IMR-90 (cell line): ENCODE measurements at regions not wholly inside any gene's neighbourhood (a gene's known extent, or its start where the extent isn't known, plus 50 kb on each side); places are given as distances from the start of the nearest gene placed in this dataset.

Experiments
- CEBPB ChIP-seq: IDR thresholded peaks from 2 replicates; pipeline ENCODE4 v1.6.1; 2012; ENCODE audit warnings: low read depth, low read length, improper control_type of control experiment
- CHD1 ChIP-seq: IDR thresholded peaks from 2 replicates; pipeline ENCODE4 v1.6.1; 2012; ENCODE audit warnings: low read depth, low read length, improper control_type of control experiment
- POLR2A ChIP-seq: IDR thresholded peaks from 2 replicates; pipeline ENCODE4 v1.6.1; 2012; ENCODE audit warnings: mild to moderate bottlenecking, low read depth, low read length
- RFX5 ChIP-seq: IDR thresholded peaks from 2 replicates; pipeline ENCODE4 v1.8.0; 2012; ENCODE audit warnings: low read depth, mild to moderate bottlenecking, low read length, moderate library complexity
- TF ChIP-seq, protein P1 (sequence below): conservative IDR thresholded peaks from 2 replicates; pipeline ENCODE4 v1.5.1; 2012; ENCODE audit warnings: mild to moderate bottlenecking, low read depth, low read length, improper control_type of control experiment

DNA sequence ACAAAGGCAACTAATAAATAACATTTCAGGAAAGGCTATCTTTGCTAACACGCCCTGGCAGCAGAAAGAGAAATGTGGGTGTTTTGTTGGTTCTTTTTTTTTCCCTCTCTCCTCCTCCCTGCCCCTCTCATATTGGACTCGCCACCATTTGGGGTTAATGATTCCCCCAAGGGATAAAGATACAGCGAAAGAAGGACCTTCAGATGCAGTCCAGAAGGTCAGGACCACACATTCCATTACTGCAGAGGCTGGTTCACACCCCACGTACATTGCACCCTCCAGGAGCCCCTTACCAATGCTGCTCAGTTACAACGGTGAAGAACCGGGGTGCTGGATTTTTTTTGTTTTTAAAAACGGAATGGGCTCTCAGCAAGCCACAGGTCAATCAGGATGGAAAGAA lies 156.9 kb upstream of the TIAM1 start:
- no peak for TF ChIP-seq POLR2A
- no peak for TF ChIP-seq CEBPB
- TF ChIP-seq, protein P1, sequence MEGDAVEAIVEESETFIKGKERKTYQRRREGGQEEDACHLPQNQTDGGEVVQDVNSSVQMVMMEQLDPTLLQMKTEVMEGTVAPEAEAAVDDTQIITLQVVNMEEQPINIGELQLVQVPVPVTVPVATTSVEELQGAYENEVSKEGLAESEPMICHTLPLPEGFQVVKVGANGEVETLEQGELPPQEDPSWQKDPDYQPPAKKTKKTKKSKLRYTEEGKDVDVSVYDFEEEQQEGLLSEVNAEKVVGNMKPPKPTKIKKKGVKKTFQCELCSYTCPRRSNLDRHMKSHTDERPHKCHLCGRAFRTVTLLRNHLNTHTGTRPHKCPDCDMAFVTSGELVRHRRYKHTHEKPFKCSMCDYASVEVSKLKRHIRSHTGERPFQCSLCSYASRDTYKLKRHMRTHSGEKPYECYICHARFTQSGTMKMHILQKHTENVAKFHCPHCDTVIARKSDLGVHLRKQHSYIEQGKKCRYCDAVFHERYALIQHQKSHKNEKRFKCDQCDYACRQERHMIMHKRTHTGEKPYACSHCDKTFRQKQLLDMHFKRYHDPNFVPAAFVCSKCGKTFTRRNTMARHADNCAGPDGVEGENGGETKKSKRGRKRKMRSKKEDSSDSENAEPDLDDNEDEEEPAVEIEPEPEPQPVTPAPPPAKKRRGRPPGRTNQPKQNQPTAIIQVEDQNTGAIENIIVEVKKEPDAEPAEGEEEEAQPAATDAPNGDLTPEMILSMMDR = no peak
- TF ChIP-seq RFX5 = no peak
- TF ChIP-seq CHD1 = no peak
